ENCODE measurements at regions not wholly inside any gene's neighbourhood (a gene's known extent, or its start where the extent isn't known, plus 50 kb on each side); places are given as distances from the start of the nearest gene placed in this dataset.

DNA sequence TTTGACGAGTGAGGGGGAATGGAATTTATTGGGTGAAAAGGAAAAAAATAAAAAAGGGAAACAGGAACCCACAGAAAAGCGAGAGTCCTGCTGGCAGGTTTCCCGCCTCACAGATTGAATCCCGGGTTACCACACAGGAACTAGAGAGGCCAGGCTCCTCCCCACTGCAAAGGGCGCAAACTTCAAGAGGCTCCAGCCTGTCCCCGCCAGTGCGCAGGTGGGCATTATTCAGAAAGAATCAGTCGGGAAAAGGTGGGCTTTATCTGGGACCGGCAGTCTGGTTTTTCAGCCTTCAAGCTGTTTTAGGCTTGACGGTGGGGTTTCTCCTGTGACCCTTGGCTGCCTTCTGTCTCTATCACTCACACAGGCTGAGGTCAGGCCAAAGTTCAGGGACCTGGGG lies 1496.8 kb downstream of the RPA4 start:
- DNase-seq = no peak

GRCh38 chrX:98398542-98398941 lies 1514.8 kb downstream of the RPA4 start:
- DNase-seq = no peak

DNA sequence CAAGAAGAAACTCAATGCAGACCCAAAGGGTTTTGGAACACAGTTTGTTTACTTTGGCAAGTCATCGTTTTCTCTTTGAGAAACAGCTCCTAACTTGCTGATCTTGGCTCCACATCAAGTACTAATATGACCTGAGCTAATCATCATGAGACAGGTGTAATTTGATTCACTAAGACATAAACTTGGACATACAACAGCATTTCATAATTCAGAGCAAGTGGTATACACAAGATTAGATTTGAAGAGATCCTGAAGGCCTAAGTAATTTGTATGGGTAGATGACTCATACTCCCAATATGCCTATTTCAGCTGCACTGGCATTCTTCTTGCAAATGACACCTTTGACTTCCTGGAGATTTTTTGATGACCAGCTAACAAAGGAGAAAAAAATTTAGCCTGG lies 1521.7 kb downstream of the RPA4 start:
- no peak for DNase-seq

DNA sequence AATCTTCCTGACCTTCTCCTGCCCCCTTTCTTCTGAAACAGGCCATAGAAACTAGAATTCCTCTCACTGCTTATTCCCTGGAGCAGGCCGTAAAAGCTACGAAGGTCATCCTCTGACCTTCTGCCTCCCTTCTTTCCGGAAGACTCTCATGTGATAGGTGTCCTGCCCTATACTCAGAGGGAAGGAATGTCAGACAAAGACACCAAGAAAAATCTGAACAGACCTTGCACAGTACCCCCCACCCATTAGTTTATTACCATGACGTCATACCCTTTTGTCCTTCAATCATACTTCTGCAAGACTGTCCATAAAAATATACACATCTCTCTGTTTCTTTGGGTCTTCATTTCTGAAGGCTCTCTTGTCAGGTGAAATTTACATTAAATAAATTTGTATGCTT lies 1523.9 kb downstream of the RPA4 start:
- no peak for DNase-seq

GRCh38 chrX:98409867-98410266 lies 1526.2 kb downstream of the RPA4 start:
- DNase-seq = no peak

GRCh38 chrX:98412058-98412457 lies 1528.3 kb downstream of the RPA4 start:
- no peak for DNase-seq

- no peak for DNase-seq
Measured at GRCh38 chrX:98422536-98422935, 1538.8 kb downstream of the RPA4 start.

- no peak for DNase-seq
Measured at GRCh38 chrX:98432413-98432812, 1548.7 kb downstream of the RPA4 start.

DNA sequence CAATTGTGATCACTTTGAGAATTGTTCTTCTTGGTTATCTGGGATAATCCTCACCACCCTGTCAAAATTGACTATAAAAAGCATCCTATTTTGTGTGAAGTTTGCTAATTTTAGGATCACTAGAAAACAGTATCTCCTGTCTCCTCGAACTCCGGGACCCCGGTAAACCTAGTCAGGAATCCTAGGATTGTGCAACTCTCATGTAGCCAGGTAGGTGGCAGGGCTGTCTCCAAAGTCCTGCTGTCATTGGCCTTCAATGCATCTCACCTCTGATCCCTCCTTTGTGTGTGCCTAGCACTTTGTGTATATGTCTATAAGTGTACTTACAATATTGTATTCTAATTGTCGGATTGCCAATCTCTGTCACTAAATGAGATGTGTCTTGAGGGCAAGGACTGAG lies 1564.8 kb downstream of the RPA4 start:
- no peak for DNase-seq

DNA sequence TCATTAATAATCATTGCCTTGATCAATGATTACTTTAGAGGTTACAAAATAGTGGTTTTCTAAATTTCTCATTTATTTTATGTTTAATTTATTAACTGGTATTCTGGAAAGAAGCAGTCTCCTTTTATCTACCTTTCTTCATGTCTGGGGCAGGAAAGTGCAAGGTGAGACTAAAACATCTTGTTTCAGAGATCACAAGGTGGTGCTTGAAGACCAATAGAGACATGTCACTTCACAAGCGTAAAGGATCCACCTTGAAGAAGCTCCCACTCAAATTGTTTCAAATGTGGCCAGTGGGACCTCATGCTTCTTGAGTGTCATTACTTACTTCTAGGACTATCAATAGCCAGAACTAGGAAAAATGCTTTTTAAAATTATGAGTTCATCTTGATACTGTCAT lies 1568.7 kb downstream of the RPA4 start:
- no peak for DNase-seq

DNA sequence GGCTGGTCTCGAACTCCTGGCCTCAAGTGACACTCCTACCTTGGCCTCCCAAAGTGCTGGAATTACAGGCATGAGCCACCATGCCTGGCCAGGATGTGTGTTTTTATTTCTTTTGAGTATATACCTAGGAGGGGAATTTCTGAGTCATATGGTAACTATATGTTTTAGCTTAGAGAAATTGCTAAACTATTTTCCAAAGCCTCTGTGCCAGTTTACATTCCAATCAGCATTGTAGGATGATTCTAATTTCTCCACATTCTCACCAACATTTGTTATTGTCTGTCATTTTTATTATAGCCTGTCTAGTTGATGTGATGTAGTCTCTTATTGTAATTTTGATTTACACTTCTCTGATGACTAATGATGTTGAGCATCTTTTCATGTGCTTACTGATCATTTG lies 1576.0 kb downstream of the RPA4 start:
- DNase-seq = no peak

GRCh38 chrX:98480606-98481005 lies 1596.9 kb downstream of the RPA4 start:
- DNase-seq = no peak

GRCh38 chrX:98481636-98482035 lies 1597.9 kb downstream of the RPA4 start:
- DNase-seq = no peak

DNA sequence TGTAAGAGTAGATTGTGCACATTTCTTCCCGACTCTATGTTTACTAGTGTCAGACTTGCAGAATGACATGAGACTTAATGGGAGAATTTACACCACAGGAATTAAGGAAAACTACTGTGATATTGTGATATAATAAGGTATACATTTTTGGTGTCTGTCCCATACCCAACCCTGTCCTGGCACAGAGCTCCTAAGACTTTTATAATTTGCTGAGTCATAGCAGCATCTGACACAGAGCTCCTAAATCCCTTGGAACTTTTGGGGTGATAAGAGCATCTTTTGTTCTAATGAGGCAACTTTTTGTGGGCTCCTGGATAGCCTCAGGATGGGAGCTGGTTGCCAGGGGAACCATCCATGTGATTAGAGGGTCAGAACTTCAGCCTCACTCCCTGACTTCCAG lies 1607.0 kb downstream of the RPA4 start:
- DNase-seq = no peak

- no peak for DNase-seq
Measured at GRCh38 chrX:98501426-98501825, 1617.7 kb downstream of the RPA4 start.

- DNase-seq = no peak
Measured at GRCh38 chrX:98506907-98507306, 1623.2 kb downstream of the RPA4 start.

DNA sequence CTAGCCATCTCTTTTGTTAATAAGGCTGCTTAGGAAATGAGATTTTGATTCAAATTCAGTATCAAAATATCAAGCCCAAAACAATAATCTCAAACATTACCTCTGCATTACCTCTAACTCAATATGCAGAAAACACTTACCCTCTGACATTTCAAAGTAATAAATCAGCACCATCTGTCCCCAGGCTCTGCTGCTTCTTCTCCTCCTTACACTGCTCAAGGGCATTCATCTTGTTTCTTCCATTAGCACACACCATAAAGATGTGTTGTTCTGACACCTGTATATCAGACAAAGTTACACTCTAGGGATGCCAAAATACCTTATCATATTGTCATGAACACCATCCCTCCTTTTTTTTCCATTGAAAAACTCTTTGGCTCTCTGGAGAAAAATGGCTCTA lies 1630.3 kb downstream of the RPA4 start:
- DNase-seq = no peak

GRCh38 chrX:98516120-98516519 lies 1632.4 kb downstream of the RPA4 start:
- DNase-seq = no peak

- no peak for DNase-seq
Measured at GRCh38 chrX:98523026-98523425, 1639.3 kb downstream of the RPA4 start.

GRCh38 chrX:98523521-98523920 lies 1639.8 kb downstream of the RPA4 start:
- no peak for DNase-seq

GRCh38 chrX:98548519-98548918 lies 1664.8 kb downstream of the RPA4 start:
- no peak for DNase-seq

GRCh38 chrX:98568795-98569194 lies 1685.1 kb downstream of the RPA4 start:
- no peak for DNase-seq

DNA sequence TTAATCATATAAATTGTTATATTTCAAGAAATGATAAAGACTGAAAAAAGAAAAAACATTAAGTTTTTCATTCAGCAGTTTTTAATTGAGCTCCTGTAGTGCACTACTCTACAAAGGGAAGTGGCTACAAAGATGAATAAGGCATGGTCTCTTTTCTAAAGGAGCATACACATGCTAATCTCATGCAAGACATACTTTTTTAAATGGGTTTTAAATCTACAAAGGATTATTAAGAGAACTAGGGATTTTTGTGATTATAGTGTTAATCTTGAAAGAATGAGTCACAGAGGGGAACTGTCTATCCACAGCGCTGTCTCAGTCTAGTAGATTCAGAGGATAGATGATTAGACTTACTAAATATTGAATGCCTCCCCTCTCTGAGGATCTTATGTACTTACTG lies 1722.2 kb downstream of the RPA4 start:
- DNase-seq = no peak

DNA sequence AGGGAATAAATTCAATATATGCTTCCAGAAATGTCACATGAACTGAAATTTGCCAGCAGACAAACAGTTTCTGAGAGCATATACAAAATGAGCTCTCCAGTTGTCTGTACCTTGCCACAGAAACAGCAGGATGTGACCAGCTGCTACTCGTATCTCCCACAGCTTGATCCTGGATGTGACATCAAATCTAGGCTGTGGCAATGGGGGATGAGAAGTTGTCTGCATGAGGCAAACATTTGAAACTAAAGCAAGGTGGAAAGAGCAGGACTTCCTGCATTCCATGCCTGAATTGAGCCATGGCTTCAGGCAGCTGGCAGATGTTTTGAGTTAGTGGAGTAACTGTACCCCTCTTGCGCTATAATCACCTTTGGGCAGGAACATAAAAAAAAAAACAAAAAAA lies 1724.0 kb downstream of the RPA4 start:
- no peak for DNase-seq

DNA sequence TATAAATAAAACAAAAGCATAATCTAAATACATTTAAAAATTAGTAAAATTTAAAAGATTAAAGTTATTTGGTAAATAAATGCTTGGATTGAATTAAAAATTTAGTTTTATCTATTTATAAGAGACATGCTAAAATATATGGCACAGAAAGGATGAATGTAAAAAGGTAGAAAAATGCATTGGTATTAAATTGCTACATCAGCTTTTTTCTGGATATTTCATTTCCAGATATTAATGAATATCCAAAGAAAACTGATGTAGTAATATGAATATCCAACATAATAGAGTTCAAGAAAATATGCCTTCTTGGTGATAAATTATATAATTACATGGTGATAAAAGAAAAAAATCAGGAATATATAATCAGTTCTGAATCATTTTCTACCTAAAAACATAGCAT lies 1743.9 kb downstream of the RPA4 start:
- DNase-seq = no peak

GRCh38 chrX:98637451-98637850 lies 1753.7 kb downstream of the RPA4 start:
- no peak for DNase-seq
